Activated T-cell treated with anti-CD3 and anti-CD28 coated beads, Interleukin-2, amount 50 U/mL, for 4 hours (primary cell): ENCODE measurements at regions not wholly inside any gene's neighbourhood (a gene's known extent, or its start where the extent isn't known, plus 50 kb on each side); places are given as distances from the start of the nearest gene placed in this dataset.

Experiments used
- ATAC-seq, 2 donors: fragments of 200-7000 bp; cut with Tn5 transposase; one replicate each; pipeline ENCODE4 v1.10.0; 2021
- DNase-seq: peaks from one replicate; pipeline ENCODE4 v3.0.0-alpha.2; 2020
- H3K27me3 Mint-ChIP-seq: one replicate; pipeline ENCODE4 v1.8.0; 2021; ENCODE audit warnings: low read depth, mixed read lengths
- H3K36me3 Mint-ChIP-seq: one replicate; pipeline ENCODE4 v1.8.0; 2022; ENCODE audit warnings: mixed read lengths; ENCODE audit not compliant: insufficient read depth
- H3K4me1 Mint-ChIP-seq: one replicate; pipeline ENCODE4 v1.8.0; 2021; ENCODE audit warnings: low read depth, mixed read lengths
- H3K4me3 Mint-ChIP-seq: one replicate; pipeline ENCODE4 v1.8.0; 2021; ENCODE audit warnings: mild to moderate bottlenecking, moderate library complexity, mixed read lengths
- H3K9me3 Mint-ChIP-seq: one replicate; pipeline ENCODE4 v1.8.0; 2021; ENCODE audit warnings: mixed read lengths

- H3K27me3 Mint-ChIP-seq = no peaks in the 10 kb centered on the region
- no peaks in the 10 kb centered on the region for H3K36me3 Mint-ChIP-seq
- H3K4me1 Mint-ChIP-seq = peaks cover 27% of the 10 kb centered on the region
- ATAC-seq = no peak
- H3K4me3 Mint-ChIP-seq = no peak overlapping the region
- H3K9me3 Mint-ChIP-seq = no peaks in the 10 kb centered on the region
- DNase-seq = no peak
These were observed 199.3 kb upstream of the JUN start for GRCh38 chr1:58983162-58983561.

DNA sequence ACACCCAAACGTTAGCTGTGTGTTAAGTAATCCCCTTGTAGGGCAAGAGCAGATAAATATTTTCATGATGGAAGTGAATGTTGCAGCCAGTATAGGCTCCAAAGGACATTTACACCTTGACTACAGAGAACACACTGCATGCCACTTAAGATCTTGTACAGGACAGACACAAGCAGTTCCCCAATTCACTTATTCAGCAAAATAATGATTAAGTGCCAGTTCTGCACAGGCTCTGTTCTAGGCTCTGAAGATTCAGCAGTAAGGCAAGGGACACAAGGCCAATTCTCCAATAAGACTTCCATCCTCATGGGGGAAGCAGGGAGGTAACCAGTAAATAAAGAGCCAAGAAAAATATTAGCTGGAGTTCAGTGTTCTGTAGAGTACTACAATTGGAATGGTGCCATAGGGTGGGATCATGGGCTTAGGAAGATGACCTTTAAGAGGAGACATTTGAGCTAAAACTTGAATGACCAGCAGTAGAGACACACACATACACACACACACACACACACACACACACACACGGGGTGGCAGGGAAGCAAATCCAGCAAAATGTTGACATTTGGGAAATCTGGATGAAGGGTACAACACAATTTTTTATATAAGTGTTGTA lies 199.9 kb upstream of the JUN start:
- no peak for ATAC-seq
- Mint-ChIP-seq H3K4me1 (peaks cover 24% of the 10 kb centered on the region), H3K9me3 (no peaks in the 10 kb centered on the region)

GRCh38 chr1:58986996-58987767 lies 203.3 kb upstream of the JUN start:
- no peaks in the 10 kb centered on the region for H3K36me3 Mint-ChIP-seq
- no peaks in the 10 kb centered on the region for H3K9me3 Mint-ChIP-seq
- peaks cover 13% of the 10 kb centered on the region for H3K4me1 Mint-ChIP-seq
- DNase-seq (no peak), ATAC-seq (peak in 1 of 2 donors; percentile 56)
- peaks cover 2% of the 10 kb centered on the region for H3K27me3 Mint-ChIP-seq
- no peak overlapping the region for H3K4me3 Mint-ChIP-seq

More for the DNA sequence above, 199.9 kb upstream of the JUN start:
- H3K27me3 Mint-ChIP-seq = no peaks in the 10 kb centered on the region
- no peak for DNase-seq
- no peak overlapping the region for H3K4me3 Mint-ChIP-seq
- H3K36me3 Mint-ChIP-seq = no peaks in the 10 kb centered on the region

DNA sequence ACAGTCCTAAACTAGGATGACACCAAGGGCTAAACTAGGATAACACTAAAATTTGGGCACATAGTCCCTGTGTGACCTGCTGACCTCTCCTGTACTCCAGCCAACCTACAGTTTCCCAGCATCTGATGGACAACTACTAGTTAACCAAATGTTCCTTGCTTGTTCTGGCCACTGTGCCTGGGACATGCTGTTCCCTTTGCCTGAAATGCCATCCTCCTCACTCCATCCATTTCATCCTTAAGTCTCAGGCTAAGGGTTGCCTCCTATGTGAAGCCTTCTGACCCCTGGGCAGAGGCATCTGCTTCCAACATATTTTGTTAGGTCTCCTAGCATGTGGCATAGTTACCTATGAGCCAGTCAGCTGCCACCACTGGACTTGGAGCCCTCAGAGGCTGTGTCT lies 204.9 kb upstream of the JUN start:
- Mint-ChIP-seq H3K36me3 (no peaks in the 10 kb centered on the region), H3K4me1 (peaks cover 13% of the 10 kb centered on the region), H3K9me3 (no peaks in the 10 kb centered on the region), H3K4me3 (no peak overlapping the region), H3K27me3 (peaks cover 2% of the 10 kb centered on the region)
- DNase-seq (no peak), ATAC-seq (no peak)

DNA sequence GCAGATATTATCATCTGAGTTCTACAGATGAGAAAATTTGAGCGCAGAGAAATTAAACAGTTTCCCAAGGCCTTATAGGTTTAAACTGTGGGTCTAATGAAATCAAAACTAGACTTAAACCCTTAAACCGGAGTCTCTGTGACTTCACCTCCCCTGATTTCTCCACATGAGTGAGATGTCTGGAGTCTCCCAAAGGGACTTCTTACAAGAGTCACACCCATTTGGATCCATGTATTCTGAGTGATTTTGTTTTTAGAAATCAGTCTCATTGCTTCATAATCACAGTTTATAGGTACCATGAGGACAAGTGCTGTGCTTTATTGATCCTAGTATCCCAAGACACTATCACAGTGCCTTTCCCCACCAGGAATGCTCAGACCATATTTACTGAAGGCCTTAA lies 206.0 kb upstream of the JUN start:
- DNase-seq = no peak
- no peak overlapping the region for H3K4me3 Mint-ChIP-seq
- peaks cover 2% of the 10 kb centered on the region for H3K27me3 Mint-ChIP-seq
- no peak for ATAC-seq
- no peaks in the 10 kb centered on the region for H3K36me3 Mint-ChIP-seq
- H3K9me3 Mint-ChIP-seq = no peaks in the 10 kb centered on the region
- H3K4me1 Mint-ChIP-seq = peaks cover 13% of the 10 kb centered on the region

DNA sequence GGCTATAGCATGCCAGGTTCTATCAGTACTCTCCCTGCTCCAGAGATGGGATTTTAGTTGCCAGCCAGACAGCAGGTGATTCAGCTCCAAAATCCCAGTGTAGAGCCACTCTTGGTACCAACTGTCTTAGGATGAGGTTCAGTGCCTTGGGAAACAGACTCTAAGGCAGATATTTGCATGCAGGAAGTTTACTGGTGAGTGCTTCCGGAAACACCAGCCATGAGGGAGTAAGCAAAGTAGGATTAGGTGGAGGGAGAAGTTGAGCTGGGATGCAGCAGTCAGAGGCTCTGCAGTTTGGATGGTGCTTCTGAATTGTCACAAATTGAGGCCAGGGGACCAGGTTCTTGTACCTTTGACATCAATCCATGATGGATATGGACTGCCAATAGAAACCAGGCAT lies 207.5 kb upstream of the JUN start:
- H3K4me3 Mint-ChIP-seq = no peak overlapping the region
- peaks cover 2% of the 10 kb centered on the region for H3K27me3 Mint-ChIP-seq
- ATAC-seq = no peak
- no peak for DNase-seq
- no peaks in the 10 kb centered on the region for H3K9me3 Mint-ChIP-seq
- no peaks in the 10 kb centered on the region for H3K36me3 Mint-ChIP-seq
- H3K4me1 Mint-ChIP-seq = peaks cover 14% of the 10 kb centered on the region

GRCh38 chr1:58992643-58993042 lies 208.8 kb upstream of the JUN start:
- H3K9me3 Mint-ChIP-seq = no peaks in the 10 kb centered on the region

GRCh38 chr1:58993403-58993802 lies 209.6 kb upstream of the JUN start:
- no peak overlapping the region for H3K4me3 Mint-ChIP-seq
- H3K9me3 Mint-ChIP-seq = no peaks in the 10 kb centered on the region
- DNase-seq (no peak), ATAC-seq (no peak)
- H3K27me3 Mint-ChIP-seq = peaks cover 2% of the 10 kb centered on the region
- peaks cover 5% of the 10 kb centered on the region for H3K4me1 Mint-ChIP-seq
- no peaks in the 10 kb centered on the region for H3K36me3 Mint-ChIP-seq

More at GRCh38 chr1:58992643-58993042, 208.8 kb upstream of the JUN start:
- Mint-ChIP-seq H3K36me3 (no peaks in the 10 kb centered on the region), H3K4me3 (no peak overlapping the region), H3K4me1 (peaks cover 10% of the 10 kb centered on the region), H3K27me3 (peaks cover 2% of the 10 kb centered on the region)
- ATAC-seq (no peak), DNase-seq (no peak)

- Mint-ChIP-seq H3K4me3 (no peak overlapping the region), H3K9me3 (no peaks in the 10 kb centered on the region), H3K27me3 (peaks cover 2% of the 10 kb centered on the region), H3K4me1 (peaks cover 5% of the 10 kb centered on the region), H3K36me3 (no peaks in the 10 kb centered on the region)
- DNase-seq (no peak), ATAC-seq (no peak)
These were observed 210.8 kb upstream of the JUN start for GRCh38 chr1:58994664-58995063.

- Mint-ChIP-seq H3K9me3 (no peaks in the 10 kb centered on the region), H3K4me1 (peaks cover 5% of the 10 kb centered on the region), H3K4me3 (no peak overlapping the region), H3K27me3 (no peaks in the 10 kb centered on the region), H3K36me3 (no peaks in the 10 kb centered on the region)
- ATAC-seq = no peak
- no peak for DNase-seq
These were observed 212.7 kb upstream of the JUN start for GRCh38 chr1:58996341-58997059.

DNA sequence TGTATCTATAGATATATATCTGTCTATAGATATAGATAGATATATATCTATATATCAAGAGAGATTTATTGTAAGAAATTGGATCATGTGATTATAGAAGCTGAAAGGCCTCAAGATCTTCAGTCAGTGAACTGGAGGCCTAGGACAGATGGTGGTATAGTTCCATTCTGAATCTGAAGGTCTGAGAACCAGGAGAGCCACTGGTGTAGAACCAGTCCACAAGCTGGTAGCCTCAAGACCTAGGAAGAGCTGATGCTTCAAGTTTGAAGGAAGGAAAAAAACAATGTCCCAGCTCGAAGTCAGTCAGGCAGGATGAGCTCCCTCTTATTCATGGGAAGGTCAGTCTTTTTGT lies 213.2 kb upstream of the JUN start:
- H3K4me3 Mint-ChIP-seq = no peak overlapping the region
- H3K4me1 Mint-ChIP-seq = peaks cover 5% of the 10 kb centered on the region
- ATAC-seq = no peak
- H3K36me3 Mint-ChIP-seq = no peaks in the 10 kb centered on the region
- no peak for DNase-seq
- H3K9me3 Mint-ChIP-seq = no peaks in the 10 kb centered on the region
- H3K27me3 Mint-ChIP-seq = no peaks in the 10 kb centered on the region

GRCh38 chr1:58997637-58998036 lies 213.8 kb upstream of the JUN start:
- ATAC-seq (no peak), DNase-seq (no peak)
- Mint-ChIP-seq H3K9me3 (no peaks in the 10 kb centered on the region), H3K36me3 (no peaks in the 10 kb centered on the region), H3K4me1 (peaks cover 5% of the 10 kb centered on the region), H3K4me3 (no peak overlapping the region), H3K27me3 (no peaks in the 10 kb centered on the region)

DNA sequence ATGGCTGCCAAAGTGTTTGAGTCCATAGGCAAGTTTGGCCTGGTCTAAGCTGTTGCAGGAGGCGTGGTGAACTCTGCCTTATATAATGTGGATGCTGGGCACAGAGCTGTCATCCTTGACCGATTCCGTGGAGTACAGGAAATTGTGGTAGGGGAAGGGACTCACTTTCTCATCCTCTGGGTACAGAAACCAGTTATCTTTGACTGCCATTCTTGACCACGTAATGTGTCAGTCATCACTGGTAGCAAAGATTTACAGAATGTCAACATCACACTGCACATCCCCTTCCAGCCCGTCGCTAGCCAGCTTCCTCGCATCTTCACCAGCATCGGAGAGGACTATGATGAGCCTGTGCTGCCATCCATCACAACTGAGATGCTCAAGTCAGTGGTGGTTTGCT lies 215.8 kb upstream of the JUN start:
- no peaks in the 10 kb centered on the region for H3K27me3 Mint-ChIP-seq
- DNase-seq (no peak), ATAC-seq (no peak)
- peaks cover 9% of the 10 kb centered on the region for H3K4me1 Mint-ChIP-seq
- H3K9me3 Mint-ChIP-seq = no peaks in the 10 kb centered on the region
- H3K36me3 Mint-ChIP-seq = no peaks in the 10 kb centered on the region
- no peak overlapping the region for H3K4me3 Mint-ChIP-seq

DNA sequence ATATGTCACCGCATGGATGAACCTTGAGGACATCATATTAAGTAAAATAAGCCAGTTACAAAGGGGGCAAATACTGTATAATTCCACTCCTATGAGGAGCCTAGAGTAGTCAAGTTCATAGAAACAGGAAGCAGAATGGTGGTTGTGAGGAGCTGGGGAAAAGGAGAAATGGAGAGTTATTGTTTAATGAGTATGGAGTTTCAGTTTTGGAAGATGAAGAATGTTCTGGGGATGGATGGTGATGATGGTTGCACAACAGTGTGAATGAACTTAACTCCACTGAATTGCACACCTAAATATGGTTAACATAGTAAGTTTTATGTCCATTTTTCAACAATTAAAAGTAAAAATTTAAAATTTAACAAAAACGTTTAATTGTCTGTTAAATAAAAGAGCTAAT lies 220.9 kb upstream of the JUN start:
- Mint-ChIP-seq H3K36me3 (no peaks in the 10 kb centered on the region), H3K9me3 (no peaks in the 10 kb centered on the region), H3K4me3 (peak overlapping the region; percentile 48), H3K4me1 (peaks cover 42% of the 10 kb centered on the region), H3K27me3 (no peaks in the 10 kb centered on the region)
- no peak for ATAC-seq
- DNase-seq = no peak
